ENCODE measurements at regions not wholly inside any gene's neighbourhood (a gene's known extent, or its start where the extent isn't known, plus 50 kb on each side); places are given as distances from the start of the nearest gene placed in this dataset.

DNA sequence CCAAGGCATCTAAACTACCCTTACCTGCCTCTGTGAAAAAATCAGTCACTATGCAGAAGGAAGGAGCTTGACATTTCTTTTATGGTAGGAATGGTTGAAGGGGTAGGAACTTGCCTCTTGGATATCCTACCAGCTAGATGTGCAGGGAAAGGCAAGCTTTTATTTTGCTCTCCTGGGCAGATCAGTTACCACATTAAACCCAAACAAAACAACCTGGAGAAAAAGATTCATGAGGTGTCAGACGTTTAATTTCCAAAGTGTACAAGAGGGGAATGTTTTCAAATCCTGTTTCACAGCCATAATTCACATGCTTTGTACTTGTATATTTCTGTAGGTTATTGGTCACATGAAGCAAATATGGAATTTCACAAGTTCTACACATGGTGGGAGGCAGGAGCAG, 67.0 kb upstream of the IFNG-AS1 start:
- ATAC-seq (ENCODE audit: low read depth in 2 of 2): no peak
- H3K27ac ChIP-seq (ENCODE audit: insufficient read depth, low read length, poor library complexity, severe bottlenecking): no peak overlapping the region
- H3K4me1 ChIP-seq (ENCODE audit: control insufficient read depth, insufficient read depth, low read length, poor library complexity, severe bottlenecking): no peaks in the 10 kb centered on the region
- H3K9me3 Mint-ChIP-seq: peaks cover 0 to 2% (median 0%) of the 10 kb centered on the region in 7 donors
- no peak for DNase-seq
- H3K36me3 ChIP-seq (ENCODE audit: control insufficient read depth, insufficient read depth, low read length): no peaks in the 10 kb centered on the region
- H3K27ac Mint-ChIP-seq: no peak overlapping the region
- no peaks in the 10 kb centered on the region for H3K36me3 Mint-ChIP-seq
- H3K9me3 ChIP-seq (ENCODE audit: control insufficient read depth in 2 of 2, low read length in 2 of 2): no peaks in the 10 kb centered on the region
- peaks cover 7% of the 10 kb centered on the region for H3K27me3 Mint-ChIP-seq
- H3K4me1 Mint-ChIP-seq: peaks cover 0 to 12% (median 2%) of the 10 kb centered on the region in 4 donors
- H3K4me3 Mint-ChIP-seq: no peak overlapping the region
- H3K4me3 ChIP-seq (ENCODE audit: low read depth, low read length): no peak overlapping the region
- H3K27me3 ChIP-seq (ENCODE audit: control insufficient read depth, insufficient read depth, low read length): no peaks in the 10 kb centered on the region

DNA sequence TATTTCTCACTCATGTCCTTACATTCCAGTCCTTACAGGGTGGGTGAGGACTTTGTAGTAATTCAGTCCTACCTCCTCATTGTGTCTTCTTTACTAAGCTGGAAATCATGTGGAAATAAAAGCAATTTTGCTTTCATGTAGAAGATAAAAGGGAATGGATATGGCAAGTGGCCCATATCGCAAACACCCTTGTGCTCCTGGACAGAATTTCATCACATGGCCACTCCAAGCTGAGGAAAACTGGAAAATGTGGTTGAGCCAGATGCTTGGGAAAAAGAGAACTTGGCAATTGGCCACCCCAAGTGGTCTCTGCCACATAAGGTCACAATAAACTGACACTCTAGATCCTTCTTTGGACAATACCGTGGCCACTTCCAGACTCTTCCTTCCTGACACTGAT, 64.2 kb upstream of the IFNG-AS1 start:
- no peaks in the 10 kb centered on the region for H3K36me3 Mint-ChIP-seq
- no peak overlapping the region for H3K4me3 Mint-ChIP-seq
- Histone ChIP-seq H3K9me3 (ENCODE audit: control insufficient read depth in 2 of 2, low read length in 2 of 2) (no peaks in the 10 kb centered on the region), H3K27me3 (ENCODE audit: control insufficient read depth, insufficient read depth, low read length) (no peaks in the 10 kb centered on the region), H3K4me1 (ENCODE audit: control insufficient read depth, insufficient read depth, low read length, poor library complexity, severe bottlenecking) (no peaks in the 10 kb centered on the region), H3K4me3 (ENCODE audit: low read depth, low read length) (no peak overlapping the region), H3K27ac (ENCODE audit: insufficient read depth, low read length, poor library complexity, severe bottlenecking) (no peak overlapping the region), H3K36me3 (ENCODE audit: control insufficient read depth, insufficient read depth, low read length) (no peaks in the 10 kb centered on the region)
- ATAC-seq (ENCODE audit: low read depth in 2 of 2) (no peak), DNase-seq (no peak)
- no peak overlapping the region for H3K27ac Mint-ChIP-seq
- peaks cover 0 to 4% (median 0%) of the 10 kb centered on the region in 7 donors for H3K9me3 Mint-ChIP-seq
- peaks cover 0 to 7% (median 2%) of the 10 kb centered on the region in 4 donors for H3K4me1 Mint-ChIP-seq
- peaks cover 10% of the 10 kb centered on the region for H3K27me3 Mint-ChIP-seq

- Mint-ChIP-seq H3K27me3 (peaks cover 15% of the 10 kb centered on the region), H3K4me3 (no peak overlapping the region), H3K36me3 (no peaks in the 10 kb centered on the region), H3K27ac (no peak overlapping the region), H3K4me1 (peaks cover 0 to 5% (median 1%) of the 10 kb centered on the region in 4 donors), H3K9me3 (peaks cover 0 to 4% (median 0%) of the 10 kb centered on the region in 7 donors)
- no peaks in the 10 kb centered on the region for H3K9me3 ChIP-seq (ENCODE audit: control insufficient read depth in 2 of 2, low read length in 2 of 2)
- H3K4me3 ChIP-seq (ENCODE audit: low read depth, low read length): no peak overlapping the region
- no peaks in the 10 kb centered on the region for H3K36me3 ChIP-seq (ENCODE audit: control insufficient read depth, insufficient read depth, low read length)
- H3K27ac ChIP-seq (ENCODE audit: insufficient read depth, low read length, poor library complexity, severe bottlenecking): no peak overlapping the region
- ATAC-seq (ENCODE audit: low read depth in 2 of 2) (no peak), DNase-seq (no peak)
- no peaks in the 10 kb centered on the region for H3K4me1 ChIP-seq (ENCODE audit: control insufficient read depth, insufficient read depth, low read length, poor library complexity, severe bottlenecking)
- H3K27me3 ChIP-seq (ENCODE audit: control insufficient read depth, insufficient read depth, low read length): no peaks in the 10 kb centered on the region
These were observed 63.7 kb upstream of the IFNG-AS1 start for GRCh38 chr12:67925552-67925951.

- ATAC-seq (ENCODE audit: low read depth in 2 of 2): no peak
- peaks cover 0 to 4% (median 1%) of the 10 kb centered on the region in 4 donors for H3K4me1 Mint-ChIP-seq
- peaks cover 12% of the 10 kb centered on the region for H3K27me3 Mint-ChIP-seq
- peaks cover 0 to 4% (median 0%) of the 10 kb centered on the region in 7 donors for H3K9me3 Mint-ChIP-seq
- H3K4me3 Mint-ChIP-seq: no peak overlapping the region
- Histone ChIP-seq H3K27ac (ENCODE audit: insufficient read depth, low read length, poor library complexity, severe bottlenecking) (no peak overlapping the region), H3K27me3 (ENCODE audit: control insufficient read depth, insufficient read depth, low read length) (no peaks in the 10 kb centered on the region), H3K36me3 (ENCODE audit: control insufficient read depth, insufficient read depth, low read length) (no peaks in the 10 kb centered on the region), H3K4me1 (ENCODE audit: control insufficient read depth, insufficient read depth, low read length, poor library complexity, severe bottlenecking) (no peaks in the 10 kb centered on the region), H3K9me3 (ENCODE audit: control insufficient read depth in 2 of 2, low read length in 2 of 2) (no peaks in the 10 kb centered on the region), H3K4me3 (ENCODE audit: low read depth, low read length) (no peak overlapping the region)
- H3K36me3 Mint-ChIP-seq: no peaks in the 10 kb centered on the region
- no peak for DNase-seq
- no peak overlapping the region for H3K27ac Mint-ChIP-seq
These were observed 63.2 kb upstream of the IFNG-AS1 start for GRCh38 chr12:67926063-67926462.

DNA sequence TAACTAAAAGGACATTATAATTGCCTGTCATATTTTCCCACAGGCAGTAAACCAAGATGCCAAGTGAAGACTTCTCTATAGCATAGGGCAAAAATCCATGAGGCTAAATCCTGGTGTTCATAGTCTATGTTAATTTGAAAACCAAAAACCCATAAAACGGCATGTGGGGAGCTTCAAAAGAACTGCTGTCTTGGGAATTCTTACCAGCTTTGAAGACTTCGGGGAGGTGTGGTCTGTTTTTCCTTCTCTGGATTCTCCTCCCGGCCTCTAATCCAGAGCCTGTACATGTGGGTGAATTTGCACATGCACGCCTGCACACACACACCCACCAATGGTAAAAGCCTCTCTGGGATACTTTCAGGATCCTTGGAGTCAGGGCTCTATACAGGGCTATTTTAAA, 61.9 kb upstream of the IFNG-AS1 start:
- Mint-ChIP-seq H3K4me1 (peaks cover 0 to 4% (median 1%) of the 10 kb centered on the region in 4 donors), H3K4me3 (no peak overlapping the region), H3K27me3 (peaks cover 12% of the 10 kb centered on the region), H3K36me3 (no peaks in the 10 kb centered on the region), H3K27ac (no peak overlapping the region), H3K9me3 (peaks cover 0 to 4% (median 0%) of the 10 kb centered on the region in 7 donors)
- Histone ChIP-seq H3K27ac (ENCODE audit: insufficient read depth, low read length, poor library complexity, severe bottlenecking) (no peak overlapping the region), H3K36me3 (ENCODE audit: control insufficient read depth, insufficient read depth, low read length) (no peaks in the 10 kb centered on the region), H3K9me3 (ENCODE audit: control insufficient read depth in 2 of 2, low read length in 2 of 2) (no peaks in the 10 kb centered on the region), H3K4me1 (ENCODE audit: control insufficient read depth, insufficient read depth, low read length, poor library complexity, severe bottlenecking) (no peaks in the 10 kb centered on the region), H3K27me3 (ENCODE audit: control insufficient read depth, insufficient read depth, low read length) (peaks cover 1% of the 10 kb centered on the region), H3K4me3 (ENCODE audit: low read depth, low read length) (no peak overlapping the region)
- DNase-seq: no peak
- ATAC-seq (ENCODE audit: low read depth in 2 of 2): no peak

DNA sequence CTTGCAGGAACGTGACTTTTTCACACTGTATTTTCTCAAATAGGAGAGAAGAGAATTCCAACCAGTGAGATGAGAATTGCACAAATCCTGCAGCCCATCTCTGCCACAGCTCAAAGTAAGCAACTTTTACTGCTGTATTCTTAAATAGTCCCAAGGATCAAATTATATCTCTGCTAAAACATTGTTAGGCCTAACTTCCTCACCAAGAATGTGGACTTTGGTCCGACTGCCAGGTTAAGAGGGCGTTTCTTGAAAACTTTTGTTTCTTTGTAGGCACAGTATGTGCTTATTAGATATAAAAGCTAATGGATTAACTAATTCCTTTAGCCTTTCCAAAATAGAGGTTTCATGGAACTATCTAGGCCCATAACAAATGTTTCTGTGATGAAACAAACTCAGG, 61.4 kb upstream of the IFNG-AS1 start:
- H3K4me3 Mint-ChIP-seq: no peak overlapping the region
- Histone ChIP-seq H3K27me3 (ENCODE audit: control insufficient read depth, insufficient read depth, low read length) (peaks cover 1% of the 10 kb centered on the region), H3K4me1 (ENCODE audit: control insufficient read depth, insufficient read depth, low read length, poor library complexity, severe bottlenecking) (no peaks in the 10 kb centered on the region), H3K36me3 (ENCODE audit: control insufficient read depth, insufficient read depth, low read length) (no peaks in the 10 kb centered on the region), H3K4me3 (ENCODE audit: low read depth, low read length) (no peak overlapping the region), H3K27ac (ENCODE audit: insufficient read depth, low read length, poor library complexity, severe bottlenecking) (no peak overlapping the region), H3K9me3 (ENCODE audit: control insufficient read depth in 2 of 2, low read length in 2 of 2) (no peaks in the 10 kb centered on the region)
- H3K9me3 Mint-ChIP-seq: peaks cover 0 to 4% (median 0%) of the 10 kb centered on the region in 7 donors
- no peak for DNase-seq
- H3K27me3 Mint-ChIP-seq: peaks cover 12% of the 10 kb centered on the region
- no peak for ATAC-seq (ENCODE audit: low read depth in 2 of 2)
- no peaks in the 10 kb centered on the region for H3K36me3 Mint-ChIP-seq
- peaks cover 0 to 4% (median 1%) of the 10 kb centered on the region in 4 donors for H3K4me1 Mint-ChIP-seq
- H3K27ac Mint-ChIP-seq: no peak overlapping the region

GRCh38 chr12:67928621-67929383, 60.4 kb upstream of the IFNG-AS1 start:
- Mint-ChIP-seq H3K27ac (no peak overlapping the region), H3K4me1 (peaks cover 0 to 4% (median 1%) of the 10 kb centered on the region in 4 donors), H3K9me3 (peaks cover 0 to 2% (median 0%) of the 10 kb centered on the region in 7 donors), H3K27me3 (peaks cover 12% of the 10 kb centered on the region), H3K36me3 (no peaks in the 10 kb centered on the region), H3K4me3 (no peak overlapping the region)
- no peak for ATAC-seq (ENCODE audit: low read depth in 2 of 2)
- no peaks in the 10 kb centered on the region for H3K9me3 ChIP-seq (ENCODE audit: control insufficient read depth in 2 of 2, low read length in 2 of 2)
- H3K4me3 ChIP-seq (ENCODE audit: low read depth, low read length): no peak overlapping the region
- DNase-seq: no peak
- H3K4me1 ChIP-seq (ENCODE audit: control insufficient read depth, insufficient read depth, low read length, poor library complexity, severe bottlenecking): no peaks in the 10 kb centered on the region
- H3K27ac ChIP-seq (ENCODE audit: insufficient read depth, low read length, poor library complexity, severe bottlenecking): no peak overlapping the region
- no peaks in the 10 kb centered on the region for H3K36me3 ChIP-seq (ENCODE audit: control insufficient read depth, insufficient read depth, low read length)
- H3K27me3 ChIP-seq (ENCODE audit: control insufficient read depth, insufficient read depth, low read length): peaks cover 1% of the 10 kb centered on the region

DNA sequence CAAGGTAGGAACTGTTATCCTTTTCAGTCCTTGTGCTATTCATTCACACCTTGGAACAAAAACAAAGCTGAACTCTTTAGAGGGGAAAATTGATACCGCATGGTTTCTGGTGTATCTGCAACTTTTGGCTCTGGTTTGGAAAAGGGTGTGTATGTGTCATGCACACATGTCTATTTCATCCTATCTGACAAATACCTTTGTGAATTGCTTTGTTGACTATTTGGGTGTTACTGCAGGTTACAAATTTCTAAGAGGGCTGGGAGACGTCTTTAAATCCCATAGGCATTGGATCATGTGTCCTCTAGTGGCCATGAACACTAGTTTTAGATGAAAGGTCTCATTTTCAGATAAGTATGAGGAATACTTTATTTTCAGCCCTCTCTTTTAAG, 59.9 kb upstream of the IFNG-AS1 start:
- H3K27ac ChIP-seq (ENCODE audit: insufficient read depth, low read length, poor library complexity, severe bottlenecking): no peak overlapping the region
- Mint-ChIP-seq H3K4me1 (peaks cover 0 to 4% (median 1%) of the 10 kb centered on the region in 4 donors), H3K27me3 (peaks cover 12% of the 10 kb centered on the region), H3K9me3 (peaks cover 0 to 2% (median 0%) of the 10 kb centered on the region in 7 donors), H3K36me3 (no peaks in the 10 kb centered on the region), H3K4me3 (no peak overlapping the region), H3K27ac (no peak overlapping the region)
- ATAC-seq (ENCODE audit: low read depth in 2 of 2): no peak
- H3K36me3 ChIP-seq (ENCODE audit: control insufficient read depth, insufficient read depth, low read length): no peaks in the 10 kb centered on the region
- H3K4me1 ChIP-seq (ENCODE audit: control insufficient read depth, insufficient read depth, low read length, poor library complexity, severe bottlenecking): no peaks in the 10 kb centered on the region
- H3K9me3 ChIP-seq (ENCODE audit: control insufficient read depth in 2 of 2, low read length in 2 of 2): no peaks in the 10 kb centered on the region
- no peak overlapping the region for H3K4me3 ChIP-seq (ENCODE audit: low read depth, low read length)
- DNase-seq: no peak
- H3K27me3 ChIP-seq (ENCODE audit: control insufficient read depth, insufficient read depth, low read length): peaks cover 1% of the 10 kb centered on the region

All from CD4-positive, CD25-positive, alpha-beta regulatory T cell (primary cell).